ENCODE measurements at regions not wholly inside any gene's neighbourhood (a gene's known extent, or its start where the extent isn't known, plus 50 kb on each side); places are given as distances from the start of the nearest gene placed in this dataset.

- Histone ChIP-seq H3K36me3 (no peaks in the 10 kb centered on the region), H3K4me1 (peaks cover 0 to 4% of the 10 kb centered on the region in 2 donors), H3K9me3 (no peaks in the 10 kb centered on the region), H3K27ac (no peak overlapping the region), H3K27me3 (no peaks in the 10 kb centered on the region), H3K4me3 (replicated peaks in 1 of 3) (no peak overlapping the region)
- no peak for DNase-seq
- intact Hi-C loops (cut with DNase I): no loop called here
- TF ChIP-seq CTCF (IDR thresholded peaks at IDR 0.05) (no peak), POLR2A (IDR thresholded peaks at IDR 0.05) (no peak)
- WGBS, 2 donors: 77 to 78% methylated on average over 9 of the region's 9 CpGs
These were observed 153.7 kb downstream of the FGF1 start for GRCh38 chr5:142531977-142532780.

GRCh38 chr5:142530904-142531303 lies 155.0 kb downstream of the FGF1 start:
- Histone ChIP-seq H3K4me1 (peaks cover 0 to 4% of the 10 kb centered on the region in 2 donors), H3K4me3 (replicated peaks in 1 of 3) (no peak overlapping the region), H3K27me3 (no peaks in the 10 kb centered on the region), H3K27ac (no peak overlapping the region), H3K9me3 (no peaks in the 10 kb centered on the region), H3K36me3 (no peaks in the 10 kb centered on the region)
- DNase-seq: no peak
- intact Hi-C loops (cut with DNase I): no loop called here
- no peak for TF ChIP-seq POLR2A (IDR thresholded peaks at IDR 0.05)
- TF ChIP-seq CTCF (IDR thresholded peaks at IDR 0.05): no peak
- 89 to 93% methylated on average over 4 of the region's 4 CpGs for whole genome bisulfite sequencing, 2 donors

- intact Hi-C loops (cut with DNase I): no loop called here
- no peak for DNase-seq
- no peaks in the 10 kb centered on the region for H3K9me3 ChIP-seq
- 95% methylated on average over 4 of the region's 4 CpGs for WGBS, 2 donors
- no peaks in the 10 kb centered on the region for H3K36me3 ChIP-seq
- no peaks in the 10 kb centered on the region for H3K27me3 ChIP-seq
- no peak overlapping the region for H3K4me3 ChIP-seq (replicated peaks in 1 of 3)
- peaks cover 0 to 4% of the 10 kb centered on the region in 2 donors for H3K4me1 ChIP-seq
- H3K27ac ChIP-seq: no peak overlapping the region
- no peak for TF ChIP-seq POLR2A (IDR thresholded peaks at IDR 0.05)
- TF ChIP-seq CTCF (IDR thresholded peaks at IDR 0.05): no peak
These were observed 156.1 kb downstream of the FGF1 start for GRCh38 chr5:142529626-142530278.

GRCh38 chr5:142527664-142528295 lies 158.1 kb downstream of the FGF1 start:
- Histone ChIP-seq H3K27me3 (no peaks in the 10 kb centered on the region), H3K36me3 (no peaks in the 10 kb centered on the region), H3K9me3 (no peaks in the 10 kb centered on the region), H3K27ac (no peak overlapping the region), H3K4me1 (peaks cover 0 to 4% of the 10 kb centered on the region in 2 donors), H3K4me3 (replicated peaks in 1 of 3) (no peak overlapping the region)
- intact Hi-C loops (cut with DNase I): no loop called here
- no peak for DNase-seq
- 77 to 79% methylated on average over 3 of the region's 3 CpGs for WGBS, 2 donors
- no peak for TF ChIP-seq CTCF (IDR thresholded peaks at IDR 0.05)
- TF ChIP-seq POLR2A (IDR thresholded peaks at IDR 0.05): no peak

GRCh38 chr5:142527234-142527633 lies 158.7 kb downstream of the FGF1 start:
- Histone ChIP-seq H3K4me3 (replicated peaks in 1 of 3) (no peak overlapping the region), H3K27ac (no peak overlapping the region), H3K27me3 (no peaks in the 10 kb centered on the region), H3K9me3 (no peaks in the 10 kb centered on the region), H3K36me3 (no peaks in the 10 kb centered on the region), H3K4me1 (peaks cover 0 to 4% of the 10 kb centered on the region in 2 donors)
- no peak for DNase-seq
- WGBS, 2 donors: 93 to 95% methylated on average over 1 of the region's 1 CpG
- intact Hi-C loops (cut with DNase I): no loop called here
- TF ChIP-seq POLR2A (IDR thresholded peaks at IDR 0.05): no peak

All from thyroid gland (tissue), 4 donors.